ENCODE measurements at regions not wholly inside any gene's neighbourhood (a gene's known extent, or its start where the extent isn't known, plus 50 kb on each side); places are given as distances from the start of the nearest gene placed in this dataset.

GRCh38 chr4:151583157-151583914, 174.4 kb downstream of the FHIP1A start:
- TF ChIP-seq CTCF (IDR thresholded peaks at IDR 0.05; ENCODE audit: low read depth, low read length, poor library complexity, severe bottlenecking): no peak
- TF ChIP-seq EZH2phosphoT487 (IDR thresholded peaks at IDR 0.05; ENCODE audit: borderline replicate concordance, low read length): no peak
